Brain pericyte (primary cell): ENCODE measurements at regions not wholly inside any gene's neighbourhood (a gene's known extent, or its start where the extent isn't known, plus 50 kb on each side); places are given as distances from the start of the nearest gene placed in this dataset.

Experiments
- DNase-seq: peaks from one replicate; pipeline ENCODE4 v3.0.0-alpha.2; 2012; ENCODE audit warnings: low read depth, low spot score

DNA sequence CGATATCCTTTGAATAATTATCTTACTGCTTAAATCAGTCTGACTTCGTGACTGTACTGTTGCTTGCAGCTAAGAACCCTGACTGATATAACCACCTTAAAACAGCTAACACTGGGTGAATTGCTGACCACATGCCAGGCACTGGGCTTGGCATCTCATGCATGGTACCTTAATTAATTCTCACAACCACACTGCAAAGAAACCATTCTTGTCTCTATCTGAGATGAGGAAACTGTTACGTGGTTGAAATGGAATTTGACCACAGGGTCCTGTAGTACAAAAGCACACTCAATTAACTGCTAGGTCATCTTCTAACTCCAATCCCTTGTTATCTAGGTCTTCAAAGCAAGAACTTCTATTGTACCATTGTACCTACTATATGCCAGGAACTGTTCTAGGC lies 92.7 kb upstream of the PRICKLE2 start:
- no peak for DNase-seq

DNA sequence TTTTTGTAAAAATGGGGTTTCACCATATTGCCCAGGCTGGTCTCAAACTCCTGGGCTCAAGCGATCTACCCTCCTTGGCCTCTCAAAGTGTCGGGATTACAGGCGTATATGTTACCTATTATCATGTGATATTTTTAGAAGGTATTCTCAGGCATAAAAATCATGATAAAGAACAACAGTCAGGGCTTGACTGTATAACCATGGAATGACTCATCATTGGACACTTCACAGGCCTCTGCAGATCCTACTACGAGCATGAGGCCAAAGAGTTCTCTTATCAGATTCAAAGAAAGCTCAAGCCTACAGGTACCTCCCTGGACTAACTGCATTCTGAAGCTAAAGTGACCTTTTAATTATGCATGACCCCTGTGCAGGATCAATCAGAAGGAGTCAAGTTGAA lies 91.7 kb upstream of the PRICKLE2 start:
- no peak for DNase-seq

DNA sequence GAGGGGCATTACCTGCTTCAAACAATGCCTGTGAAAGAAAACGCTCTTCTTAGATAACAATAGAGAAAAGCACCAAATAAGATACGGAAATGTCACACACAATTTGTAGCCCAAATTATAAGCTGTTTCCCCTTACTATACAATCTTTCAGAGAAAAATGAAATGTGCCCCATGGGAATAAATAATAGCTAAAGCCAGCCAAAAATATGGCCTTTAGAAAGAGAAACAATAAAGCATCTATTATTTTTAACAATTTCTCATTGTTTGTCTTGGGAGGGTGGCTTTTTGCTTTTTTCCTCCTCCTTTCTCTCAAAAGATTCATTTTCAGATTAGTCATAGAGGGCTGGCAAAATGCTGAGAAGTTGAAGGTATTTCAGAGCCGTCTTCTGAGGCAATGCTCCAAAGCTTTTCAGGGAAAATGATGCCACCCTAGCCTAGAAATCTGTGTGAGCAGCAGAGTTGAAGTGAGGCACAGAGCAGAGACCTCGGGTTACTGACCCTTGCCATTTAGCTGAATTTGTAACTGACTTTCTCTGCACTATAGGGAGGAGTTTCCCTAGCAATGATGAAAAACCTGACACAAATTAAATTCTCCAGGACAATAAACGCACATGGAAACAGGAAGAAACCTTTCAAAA lies 86.3 kb upstream of the PRICKLE2 start:
- DNase-seq = no peak

DNA sequence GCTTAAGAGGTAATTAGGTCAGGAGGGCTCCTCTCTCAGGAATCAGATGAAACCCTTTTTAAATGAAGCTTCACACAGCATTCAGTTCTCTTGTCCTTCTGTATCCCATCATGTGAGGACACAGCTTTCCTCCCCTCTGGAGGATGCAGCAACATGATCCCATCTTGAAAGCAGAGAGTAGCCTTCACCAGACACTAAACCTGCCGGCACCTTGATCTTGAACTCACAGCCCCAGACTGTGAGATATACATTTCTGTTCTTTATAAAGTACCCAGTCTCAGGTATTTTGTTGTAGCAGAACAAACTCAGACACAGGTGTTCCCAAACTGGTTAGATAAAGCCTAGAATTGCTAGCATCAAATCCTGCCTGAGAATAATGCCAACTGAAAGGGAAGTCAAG lies 83.7 kb upstream of the PRICKLE2 start:
- DNase-seq = no peak

DNA sequence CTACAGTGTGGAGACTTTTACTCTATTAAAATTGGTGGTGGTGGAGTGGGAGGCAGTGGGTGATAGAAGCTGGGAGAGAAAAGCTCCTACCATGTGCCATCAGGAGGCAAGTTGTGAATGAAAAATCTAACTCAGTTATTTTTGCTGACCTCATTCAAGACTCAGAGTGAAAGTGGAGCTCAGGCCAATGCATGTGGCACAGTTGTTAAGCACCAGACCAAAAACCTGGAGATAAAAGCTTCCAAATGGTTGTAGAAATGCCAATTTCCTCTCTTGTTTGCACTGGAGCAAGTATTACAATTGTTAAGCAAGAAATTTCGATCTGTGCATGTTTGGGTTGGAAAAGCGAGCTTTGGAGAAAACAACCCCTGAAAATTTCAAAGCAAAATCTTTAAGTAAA lies 81.5 kb upstream of the PRICKLE2 start:
- no peak for DNase-seq

DNA sequence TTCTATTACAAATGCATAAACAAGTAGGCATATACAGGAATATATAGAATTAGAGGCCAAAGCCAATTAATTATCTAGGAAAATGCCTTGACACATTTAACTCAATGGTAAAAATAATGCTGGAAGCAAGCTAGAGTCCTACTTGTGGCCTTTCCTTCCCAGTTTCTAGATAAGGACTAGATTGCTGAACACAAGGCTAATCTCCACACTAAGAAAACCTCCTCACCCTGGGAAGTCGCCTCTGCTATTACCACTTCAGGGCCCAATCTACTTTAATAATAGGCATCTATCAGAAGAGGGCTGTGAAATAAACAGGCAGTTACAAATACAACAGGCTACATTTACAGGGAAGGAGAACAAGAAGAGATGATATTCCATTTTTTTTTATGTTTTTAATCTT lies 80.5 kb upstream of the PRICKLE2 start:
- DNase-seq = no peak

DNA sequence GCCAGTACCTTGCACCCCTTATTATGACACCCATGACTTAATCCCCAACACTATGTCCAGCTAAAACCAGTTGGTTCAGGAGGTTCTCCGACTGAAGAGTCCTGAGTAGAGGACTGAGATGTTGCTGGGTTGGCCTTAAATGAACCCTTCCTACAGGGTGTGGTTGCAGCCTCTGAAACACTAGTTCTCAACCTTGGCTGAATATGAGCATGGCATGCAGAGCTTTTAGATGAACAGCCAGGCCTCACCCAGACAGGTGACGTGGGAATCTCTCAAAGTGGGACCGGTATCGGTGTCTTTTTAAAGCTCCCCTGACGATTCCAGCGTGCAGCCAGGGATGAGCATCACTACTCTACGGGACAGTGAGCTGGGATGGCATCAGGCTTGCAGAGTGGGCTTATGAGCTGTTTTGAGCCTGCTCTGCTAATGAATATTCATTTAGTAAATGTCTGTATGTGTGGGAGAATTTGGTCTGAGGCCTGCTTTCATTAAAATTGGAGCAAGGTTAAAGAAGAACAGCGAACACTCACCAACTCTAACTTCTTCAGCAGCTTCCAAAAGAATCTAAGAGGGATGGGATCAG lies 79.7 kb upstream of the PRICKLE2 start:
- no peak for DNase-seq

DNA sequence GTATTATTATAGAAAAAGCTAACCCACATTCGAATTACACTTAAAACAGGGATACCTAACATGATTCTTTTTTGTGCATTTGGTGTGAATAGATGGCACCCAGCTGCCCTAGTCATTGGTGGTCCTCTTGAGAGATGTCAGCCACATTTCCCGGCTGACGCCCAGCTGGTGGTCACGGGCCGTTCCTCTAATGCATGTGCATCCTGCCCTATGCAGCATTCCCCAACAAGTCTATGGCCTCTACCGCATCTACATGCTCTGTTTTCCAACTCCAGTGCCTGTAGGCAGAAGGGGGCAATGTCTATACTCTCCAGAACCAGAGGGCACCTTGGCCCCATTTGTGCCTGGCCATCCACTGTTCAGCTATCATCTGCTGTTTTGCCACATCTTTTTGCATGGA lies 78.6 kb upstream of the PRICKLE2 start:
- DNase-seq = no peak

DNA sequence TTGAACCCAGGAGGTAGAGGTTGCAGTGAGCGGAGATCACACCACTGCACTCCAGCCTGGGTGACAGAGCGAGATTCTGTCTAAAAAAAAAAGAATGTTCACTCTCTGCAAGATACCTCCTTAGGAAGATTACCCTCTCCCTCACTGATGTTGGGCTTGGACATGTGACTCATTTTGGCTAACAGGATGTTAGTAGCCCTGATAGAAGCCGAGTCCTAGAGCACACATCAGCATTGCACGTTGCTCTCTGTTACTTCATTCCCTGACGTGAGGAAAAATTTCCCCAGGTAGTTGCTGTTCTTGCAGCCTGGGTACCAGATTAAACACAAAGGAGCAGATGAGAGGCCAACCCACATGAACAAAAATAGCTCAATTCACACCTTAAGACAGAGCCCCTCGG lies 78.1 kb upstream of the PRICKLE2 start:
- no peak for DNase-seq

DNA sequence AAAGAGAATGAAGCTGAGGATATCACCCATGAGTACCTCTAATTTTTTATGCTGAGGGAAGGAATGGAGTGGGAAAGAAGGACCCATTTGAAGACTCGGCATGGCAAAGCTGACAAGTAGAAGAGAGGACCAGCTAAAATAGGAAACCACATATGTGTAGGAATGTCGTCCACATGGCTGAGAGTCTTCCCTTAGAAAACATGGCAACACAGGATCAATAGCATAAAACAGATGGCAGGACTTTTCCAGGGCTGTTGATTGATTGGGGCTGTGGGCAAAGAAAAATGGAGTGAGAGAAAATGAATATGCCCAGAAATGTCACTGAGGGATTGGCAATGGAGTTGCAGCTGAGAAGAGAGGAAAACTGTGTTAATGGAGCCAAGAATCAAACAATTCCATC lies 76.2 kb upstream of the PRICKLE2 start:
- no peak for DNase-seq

DNA sequence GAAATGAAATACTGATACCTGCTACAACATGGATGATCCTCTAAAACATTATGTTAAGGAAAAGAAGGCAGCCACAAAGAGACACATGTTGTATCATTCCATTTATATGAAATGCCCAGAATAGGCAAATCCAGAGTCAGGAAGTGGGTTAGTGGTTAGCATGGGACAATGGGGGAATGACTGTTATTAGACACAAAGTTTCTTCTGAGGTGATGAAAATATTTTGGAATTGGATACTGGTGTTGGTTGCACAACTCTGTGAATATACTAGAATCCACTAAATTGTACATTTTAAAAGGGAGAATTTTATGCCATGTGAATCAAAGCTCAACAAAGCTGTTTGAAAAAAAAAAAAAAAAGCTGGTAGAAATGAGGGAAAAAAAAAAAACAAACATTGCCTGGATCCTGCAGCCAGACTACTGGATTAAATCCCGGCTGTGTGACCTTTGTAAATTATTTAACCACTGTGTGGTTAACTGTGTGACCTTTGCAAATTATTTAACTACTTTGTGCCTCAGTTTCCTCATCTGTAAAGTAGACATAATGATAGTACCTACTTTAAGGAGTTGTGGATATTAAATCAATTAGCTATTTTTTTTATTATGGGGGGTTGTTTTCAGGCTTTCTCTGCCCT lies 75.6 kb upstream of the PRICKLE2 start:
- DNase-seq = no peak

DNA sequence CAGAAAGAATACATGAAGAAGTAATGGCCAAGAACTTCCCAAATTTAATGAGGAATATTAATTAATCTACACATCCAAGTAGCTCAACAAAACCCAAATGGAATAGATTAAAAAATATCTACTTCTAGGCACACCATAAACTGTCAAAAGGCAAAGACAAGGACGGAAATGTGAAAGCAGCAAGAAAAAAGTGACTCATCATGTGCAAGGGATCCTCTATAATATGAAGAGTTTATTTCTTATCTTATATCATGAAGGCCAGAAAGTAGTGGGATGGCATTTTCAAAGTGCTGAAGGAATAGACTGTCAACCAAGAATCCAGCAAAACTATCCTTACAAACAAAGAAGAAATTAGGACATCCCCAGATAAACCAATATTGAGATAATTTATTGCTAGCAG lies 73.9 kb upstream of the PRICKLE2 start:
- DNase-seq = no peak

DNA sequence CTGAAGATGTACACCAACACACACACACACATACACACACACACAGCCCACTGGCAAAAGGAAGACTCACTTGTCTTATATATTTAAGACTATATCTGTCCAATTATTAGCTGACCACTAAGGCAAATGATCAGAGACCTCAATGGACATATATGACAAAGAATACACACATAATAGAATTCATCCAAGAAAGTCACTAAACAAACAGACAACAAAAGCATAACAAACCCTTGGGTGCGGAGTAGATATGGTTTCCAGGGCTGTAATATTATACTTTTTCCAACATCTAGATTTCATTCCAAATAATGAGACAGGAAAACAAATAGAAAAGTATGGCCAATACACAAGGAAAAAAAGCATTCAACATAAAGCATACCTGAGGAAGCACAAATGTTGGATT lies 72.3 kb upstream of the PRICKLE2 start:
- no peak for DNase-seq

DNA sequence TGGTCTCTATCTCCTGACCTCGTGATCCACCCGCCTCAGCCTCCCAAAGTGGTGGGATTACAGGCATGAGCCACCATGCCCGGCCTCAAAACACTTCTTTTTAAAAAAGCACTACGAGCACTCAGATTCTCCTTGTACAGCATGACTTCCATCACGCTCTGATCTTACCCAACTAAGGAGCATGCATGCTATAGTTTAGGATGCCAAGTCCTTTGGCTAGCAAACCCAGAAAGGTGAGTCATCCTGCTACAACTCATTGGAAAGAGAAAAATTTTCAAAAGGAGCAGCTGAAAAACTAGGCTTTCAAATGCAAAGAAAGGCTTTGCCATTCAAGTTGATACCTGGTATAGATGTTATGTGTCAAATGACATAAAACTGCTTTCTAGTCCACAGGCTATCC lies 70.3 kb upstream of the PRICKLE2 start:
- no peak for DNase-seq

DNA sequence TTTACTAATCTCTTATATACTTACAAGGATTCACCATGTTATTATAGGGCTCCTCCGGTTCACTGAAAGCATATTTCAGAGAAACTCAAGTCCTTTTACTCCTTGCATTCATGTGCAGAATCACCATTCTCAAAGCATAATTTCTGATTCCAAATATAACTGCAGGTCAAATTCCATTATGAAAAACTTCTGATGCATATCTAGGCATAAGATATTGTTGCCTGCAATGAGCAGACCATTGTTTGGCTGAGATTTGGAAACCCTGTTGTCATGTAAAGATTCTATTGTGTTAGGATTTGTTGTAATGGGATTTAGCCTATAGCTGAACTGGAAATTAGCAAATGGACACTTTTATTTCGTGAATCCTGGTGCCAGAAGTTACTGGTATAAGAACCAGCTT lies 69.5 kb upstream of the PRICKLE2 start:
- no peak for DNase-seq

DNA sequence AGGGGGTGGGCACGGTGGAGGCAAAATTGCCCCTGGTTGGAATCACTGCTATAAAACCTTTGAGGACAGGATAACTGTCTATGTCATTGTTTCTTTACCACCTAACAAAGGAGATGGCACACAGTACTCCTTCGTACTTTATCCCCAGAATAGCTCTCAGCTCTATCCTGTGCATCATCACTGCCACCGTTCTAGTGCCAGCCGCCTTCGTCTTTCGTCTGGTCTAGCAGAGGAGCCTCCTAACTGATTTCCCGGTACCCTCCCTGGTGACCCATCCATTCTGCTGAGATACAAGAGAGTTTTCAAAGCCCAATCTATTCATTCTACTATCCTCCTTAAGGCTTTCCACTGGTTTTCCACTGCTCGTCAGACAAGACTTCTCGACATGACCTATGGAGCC lies 67.9 kb upstream of the PRICKLE2 start:
- no peak for DNase-seq

DNA sequence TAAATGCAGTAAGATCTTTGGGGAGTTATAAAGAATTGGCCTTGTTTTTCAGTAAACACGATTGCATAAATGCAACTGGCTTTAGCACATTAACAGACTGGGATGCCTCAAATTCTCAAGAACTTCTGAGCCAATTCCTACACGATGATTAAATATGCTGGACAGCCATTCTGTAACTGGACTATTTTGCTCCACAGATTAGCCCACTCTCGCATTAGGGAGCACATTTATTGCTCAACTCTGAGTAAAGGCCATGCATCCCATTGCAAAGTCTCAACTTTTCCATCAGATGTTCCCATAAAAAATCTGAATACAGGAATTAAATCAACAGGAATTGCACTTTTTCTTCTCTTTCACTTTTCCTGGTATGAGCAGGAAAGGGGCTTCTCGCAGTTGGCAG lies 66.7 kb upstream of the PRICKLE2 start:
- DNase-seq = no peak

DNA sequence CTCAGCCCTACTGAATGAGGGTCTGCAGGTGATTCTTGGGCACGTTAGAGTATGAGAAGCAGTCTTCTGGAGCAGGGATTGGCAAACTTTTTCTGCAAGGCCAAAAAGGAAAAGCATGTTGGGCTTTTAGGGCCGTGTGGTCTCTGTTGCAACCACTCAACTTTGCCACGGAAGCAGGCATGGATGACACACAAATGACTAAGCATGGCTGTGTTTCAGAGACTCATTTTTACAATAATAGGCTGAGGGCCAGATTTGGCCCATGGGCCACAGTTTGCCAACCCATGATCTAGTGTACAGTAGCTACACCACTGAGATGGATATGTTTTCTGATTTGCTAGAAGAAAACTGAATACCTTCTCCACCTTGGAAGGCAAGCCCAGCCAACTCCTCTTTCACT lies 66.1 kb upstream of the PRICKLE2 start:
- DNase-seq = no peak

DNA sequence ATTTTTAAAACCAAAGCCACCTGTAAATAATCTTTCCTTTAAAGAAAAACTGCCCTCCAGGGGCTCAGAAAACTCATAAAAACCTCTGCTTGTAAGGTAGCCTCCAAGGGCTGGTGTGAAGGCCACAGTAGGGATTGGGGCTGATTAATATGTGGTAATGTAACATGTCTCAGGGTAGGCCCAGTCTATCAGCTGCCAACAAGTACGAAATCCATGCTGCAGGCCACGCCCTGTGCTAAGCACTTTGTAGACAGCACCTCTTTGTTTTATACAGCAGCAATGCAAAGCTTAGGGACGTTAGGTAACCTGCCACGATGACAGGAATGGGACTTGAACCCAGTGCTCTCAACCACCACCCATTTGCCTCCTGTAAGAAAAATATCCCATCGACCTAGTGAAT lies 65.6 kb upstream of the PRICKLE2 start:
- DNase-seq = no peak

DNA sequence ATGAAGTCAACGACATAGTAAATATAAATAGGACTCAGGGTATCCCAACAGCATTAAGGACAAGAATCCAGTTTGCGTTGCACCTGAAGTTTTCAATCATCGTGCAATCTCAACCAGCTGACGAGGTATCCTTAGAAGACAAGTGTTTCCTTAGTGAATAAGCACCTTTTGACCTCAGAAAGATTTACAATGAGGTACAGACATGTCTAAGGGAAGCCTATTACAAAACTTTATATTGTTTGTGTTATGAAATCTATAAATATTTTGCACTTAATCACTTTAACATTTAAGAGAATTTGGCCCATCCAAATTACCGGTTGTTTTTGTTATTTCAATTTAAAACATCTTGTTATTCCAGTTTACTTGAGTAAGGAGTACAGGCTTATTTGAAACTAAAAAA lies 64.9 kb upstream of the PRICKLE2 start:
- no peak for DNase-seq

DNA sequence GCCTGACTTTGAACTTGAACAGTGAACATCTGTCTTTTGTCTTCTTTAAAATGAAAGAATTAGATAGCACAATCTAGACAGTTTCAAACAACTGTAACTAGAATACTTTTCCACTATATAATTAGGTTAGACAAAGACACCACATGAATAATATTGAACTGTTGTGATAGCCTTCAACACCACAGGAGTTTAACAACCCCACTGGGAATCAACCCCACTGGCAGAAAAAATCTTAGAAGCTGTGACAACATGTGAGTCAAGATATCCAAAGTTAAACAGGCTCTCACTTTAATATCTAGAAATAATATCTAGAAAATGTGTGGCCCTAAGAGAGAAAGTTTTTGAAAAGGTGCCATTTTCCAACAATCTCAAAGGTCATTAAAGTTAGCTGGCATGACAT lies 64.4 kb upstream of the PRICKLE2 start:
- DNase-seq = no peak

DNA sequence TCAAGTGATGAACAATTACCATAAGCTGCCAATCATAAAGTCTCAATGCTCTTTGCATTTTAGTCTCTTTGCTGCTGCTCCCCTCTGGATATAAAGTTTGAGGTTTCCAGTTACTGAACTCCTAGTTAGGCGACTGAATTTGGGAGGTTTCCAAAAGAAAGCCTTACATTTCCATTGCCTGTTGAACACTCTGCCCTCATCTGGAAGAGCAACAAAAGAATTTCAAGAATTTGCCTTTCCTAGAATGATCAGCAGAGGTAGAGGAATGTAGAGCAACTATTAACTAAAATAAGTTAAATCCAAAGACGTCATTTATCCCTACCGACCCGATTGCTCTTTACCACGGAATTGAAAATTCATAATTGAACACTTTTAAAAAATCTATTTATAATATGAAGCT lies 53.4 kb upstream of the PRICKLE2 start:
- no peak for DNase-seq

DNA sequence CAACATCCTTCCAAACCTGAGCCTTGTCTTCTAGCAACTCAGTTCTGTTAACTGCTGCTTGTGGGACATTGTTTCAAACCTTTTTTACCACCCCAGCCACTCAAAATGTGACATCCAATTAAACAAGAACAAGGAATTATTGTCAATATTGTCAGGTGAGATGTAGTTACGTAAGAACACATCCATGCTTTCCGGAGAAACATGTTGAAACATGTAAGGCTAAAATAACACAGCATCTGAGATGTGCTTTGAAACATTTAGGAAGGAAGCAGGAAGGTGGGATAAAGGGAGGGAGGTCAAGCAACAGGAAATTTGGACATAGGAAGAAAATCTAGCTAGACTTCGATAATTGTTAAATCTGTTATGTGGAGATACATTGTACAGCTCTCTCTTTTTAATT lies 50.9 kb upstream of the PRICKLE2 start:
- no peak for DNase-seq
